GM18507 (cell line): ENCODE measurements at regions not wholly inside any gene's neighbourhood (a gene's known extent, or its start where the extent isn't known, plus 50 kb on each side); places are given as distances from the start of the nearest gene placed in this dataset.

Experiments used
- DNase-seq: peaks from one replicate; pipeline ENCODE4 v3.0.0; 2011; ENCODE audit warnings: low read depth; ENCODE audit not compliant: insufficient read length; ENCODE audit errors: extremely low spot score
- FAIRE-seq: peaks from 2 replicates; lab custom pipeline; 2011; peaks lifted over from hg19 to GRCh38; lab: Jason Lieb, UNC

- no peak for FAIRE-seq
Measured at GRCh38 chr15:94743668-94744067, 512.3 kb downstream of the MCTP2 start.

GRCh38 chr15:94744080-94744793, 512.9 kb downstream of the MCTP2 start:
- no peak for FAIRE-seq
- no peak for DNase-seq

More at GRCh38 chr15:94743668-94744067, 512.3 kb downstream of the MCTP2 start:
- DNase-seq: no peak

GRCh38 chr15:94745371-94745770, 514.0 kb downstream of the MCTP2 start:
- FAIRE-seq (no peak), DNase-seq (no peak)

GRCh38 chr15:94747510-94747909, 516.1 kb downstream of the MCTP2 start:
- no peak for FAIRE-seq

GRCh38 chr15:94749811-94750617, 518.7 kb downstream of the MCTP2 start:
- FAIRE-seq (no peak), DNase-seq (no peak)

More at GRCh38 chr15:94747510-94747909, 516.1 kb downstream of the MCTP2 start:
- DNase-seq: no peak

- DNase-seq: no peak
- no peak for FAIRE-seq
Measured at GRCh38 chr15:94760348-94760747, 529.0 kb downstream of the MCTP2 start.

- FAIRE-seq (no peak), DNase-seq (no peak)
Measured at GRCh38 chr15:94761574-94761973, 530.2 kb downstream of the MCTP2 start.

GRCh38 chr15:94769089-94769488, 537.7 kb downstream of the MCTP2 start:
- FAIRE-seq (no peak), DNase-seq (no peak)

- no peak for FAIRE-seq
- DNase-seq: no peak
Measured at GRCh38 chr15:94770199-94770598, 538.8 kb downstream of the MCTP2 start.

- no peak for DNase-seq
- no peak for FAIRE-seq
Measured at GRCh38 chr15:94777037-94777436, 545.7 kb downstream of the MCTP2 start.

GRCh38 chr15:94778840-94779239, 547.5 kb downstream of the MCTP2 start:
- no peak for DNase-seq
- no peak for FAIRE-seq

- no peak for FAIRE-seq
- no peak for DNase-seq
Measured at GRCh38 chr15:94780166-94780565, 548.8 kb downstream of the MCTP2 start.

- no peak for FAIRE-seq
- no peak for DNase-seq
Measured at GRCh38 chr15:94785091-94785490, 553.7 kb downstream of the MCTP2 start.

GRCh38 chr15:94791008-94791407, 559.6 kb downstream of the MCTP2 start:
- DNase-seq: no peak
- no peak for FAIRE-seq

- FAIRE-seq (no peak), DNase-seq (no peak)
Measured at GRCh38 chr15:94791510-94791909, 560.1 kb downstream of the MCTP2 start.

GRCh38 chr15:94792196-94792595, 560.8 kb downstream of the MCTP2 start:
- no peak for FAIRE-seq
- no peak for DNase-seq

GRCh38 chr15:94793207-94793606, 561.8 kb downstream of the MCTP2 start:
- no peak for FAIRE-seq
- DNase-seq: no peak

GRCh38 chr15:94793641-94794040, 562.3 kb downstream of the MCTP2 start:
- DNase-seq (no peak), FAIRE-seq (no peak)

GRCh38 chr15:94804613-94805012, 573.3 kb downstream of the MCTP2 start:
- FAIRE-seq (no peak), DNase-seq (no peak)

GRCh38 chr15:94815110-94815731, 583.9 kb downstream of the MCTP2 start:
- DNase-seq (no peak), FAIRE-seq (no peak)
